ENCODE measurements at regions not wholly inside any gene's neighbourhood (a gene's known extent, or its start where the extent isn't known, plus 50 kb on each side); places are given as distances from the start of the nearest gene placed in this dataset.

DNA sequence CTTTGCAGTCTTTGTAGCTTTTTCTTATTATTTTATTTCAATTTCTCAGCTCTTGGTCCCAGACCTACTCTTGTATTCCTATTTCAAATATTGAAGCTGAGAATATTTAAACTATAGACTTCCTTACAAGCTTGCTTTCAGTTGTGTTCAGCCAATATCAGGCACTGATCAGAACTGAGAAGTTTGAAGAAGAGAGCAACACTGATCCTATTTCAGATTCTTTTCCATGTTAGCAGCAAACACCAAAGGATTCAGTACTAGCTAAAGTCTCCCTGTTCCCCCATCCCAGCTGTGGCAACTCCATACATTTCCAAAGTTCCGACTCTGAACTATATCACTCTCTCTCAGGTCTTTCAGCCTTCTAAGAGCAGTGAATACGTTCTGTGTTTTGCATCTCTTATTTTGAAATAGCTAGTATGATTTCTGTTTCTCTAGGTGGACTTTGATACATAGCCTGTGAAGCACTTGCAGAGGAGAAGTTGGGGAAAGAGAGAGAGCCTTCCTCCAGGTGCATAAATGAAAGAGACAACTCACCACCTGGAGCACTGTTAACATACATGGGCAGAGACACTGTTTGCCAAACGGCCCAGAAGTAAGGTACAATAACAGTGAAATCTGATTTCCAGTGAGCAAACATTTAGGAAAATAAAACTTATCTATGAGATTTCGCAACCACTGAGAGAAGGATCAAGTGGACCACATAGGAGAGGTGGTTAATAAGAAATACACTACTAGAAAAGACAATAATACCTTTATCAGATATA, 135.0 kb upstream of the ZNF804A start:
- Mint-ChIP-seq H3K4me1 (no peaks in the 10 kb centered on the region), H3K9me3 (no peaks in the 10 kb centered on the region), H3K27me3 (ENCODE audit: low read depth) (no peaks in the 10 kb centered on the region), H3K4me3 (no peak overlapping the region), H3K36me3 (ENCODE audit: low read depth) (no peaks in the 10 kb centered on the region), H3K27ac (ENCODE audit: unreplicated experiment) (no peak overlapping the region)
- no peak for DNase-seq (ENCODE audit: low read depth, low spot score)
- TF ChIP-seq, protein P1, sequence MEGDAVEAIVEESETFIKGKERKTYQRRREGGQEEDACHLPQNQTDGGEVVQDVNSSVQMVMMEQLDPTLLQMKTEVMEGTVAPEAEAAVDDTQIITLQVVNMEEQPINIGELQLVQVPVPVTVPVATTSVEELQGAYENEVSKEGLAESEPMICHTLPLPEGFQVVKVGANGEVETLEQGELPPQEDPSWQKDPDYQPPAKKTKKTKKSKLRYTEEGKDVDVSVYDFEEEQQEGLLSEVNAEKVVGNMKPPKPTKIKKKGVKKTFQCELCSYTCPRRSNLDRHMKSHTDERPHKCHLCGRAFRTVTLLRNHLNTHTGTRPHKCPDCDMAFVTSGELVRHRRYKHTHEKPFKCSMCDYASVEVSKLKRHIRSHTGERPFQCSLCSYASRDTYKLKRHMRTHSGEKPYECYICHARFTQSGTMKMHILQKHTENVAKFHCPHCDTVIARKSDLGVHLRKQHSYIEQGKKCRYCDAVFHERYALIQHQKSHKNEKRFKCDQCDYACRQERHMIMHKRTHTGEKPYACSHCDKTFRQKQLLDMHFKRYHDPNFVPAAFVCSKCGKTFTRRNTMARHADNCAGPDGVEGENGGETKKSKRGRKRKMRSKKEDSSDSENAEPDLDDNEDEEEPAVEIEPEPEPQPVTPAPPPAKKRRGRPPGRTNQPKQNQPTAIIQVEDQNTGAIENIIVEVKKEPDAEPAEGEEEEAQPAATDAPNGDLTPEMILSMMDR (conservative IDR thresholded peaks at IDR 0.05), result no peak

DNA sequence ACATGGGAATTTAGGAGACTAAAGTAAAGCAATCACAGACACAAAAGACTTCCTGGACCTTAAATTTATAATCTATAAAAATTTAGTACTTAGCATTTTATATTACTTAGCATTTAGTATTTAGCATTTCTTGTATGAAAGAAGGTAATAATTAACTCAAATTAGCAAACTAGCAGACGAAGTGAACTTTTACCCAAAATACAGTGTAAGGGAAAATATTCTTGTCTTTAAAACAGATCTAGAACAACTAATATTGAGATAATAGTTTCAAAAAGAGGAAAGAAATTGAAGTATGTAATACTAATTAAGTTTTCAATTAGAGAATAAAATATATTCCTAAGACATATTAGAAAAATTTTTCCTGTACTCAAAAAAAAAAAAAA, 134.5 kb upstream of the ZNF804A start:
- TF ChIP-seq, protein P1 (conservative IDR thresholded peaks at IDR 0.05), result no peak
- DNase-seq (ENCODE audit: low read depth, low spot score), result no peak
- Mint-ChIP-seq H3K9me3 (no peaks in the 10 kb centered on the region), H3K36me3 (ENCODE audit: low read depth) (no peaks in the 10 kb centered on the region), H3K27me3 (ENCODE audit: low read depth) (no peaks in the 10 kb centered on the region), H3K4me1 (no peaks in the 10 kb centered on the region), H3K27ac (ENCODE audit: unreplicated experiment) (no peak overlapping the region), H3K4me3 (no peak overlapping the region)

DNA sequence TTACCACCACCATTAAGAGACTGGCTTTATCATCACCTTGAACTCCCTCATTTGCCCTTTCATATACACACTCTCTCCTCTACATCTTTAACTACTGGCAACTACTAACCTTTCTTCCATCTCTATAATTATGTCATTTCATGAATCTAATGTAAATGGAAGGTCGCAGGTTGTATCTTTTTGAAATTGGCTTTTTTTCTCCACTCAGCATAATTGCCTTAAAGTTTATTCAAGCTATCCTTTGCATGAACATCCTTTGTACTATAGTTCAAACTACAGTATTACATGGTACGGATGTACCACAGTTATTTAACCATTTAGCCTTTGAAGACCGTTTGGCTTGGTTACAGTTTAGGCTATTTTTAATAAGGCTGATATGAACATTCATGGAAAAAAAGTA, 129.5 kb upstream of the ZNF804A start:
- no peaks in the 10 kb centered on the region for H3K9me3 Mint-ChIP-seq
- no peak for DNase-seq (ENCODE audit: low read depth, low spot score)
- H3K27me3 Mint-ChIP-seq (ENCODE audit: low read depth), result no peaks in the 10 kb centered on the region
- no peak overlapping the region for H3K27ac Mint-ChIP-seq (ENCODE audit: unreplicated experiment)
- TF ChIP-seq, protein P1 (conservative IDR thresholded peaks at IDR 0.05), result no peak
- no peaks in the 10 kb centered on the region for H3K36me3 Mint-ChIP-seq (ENCODE audit: low read depth)
- no peak overlapping the region for H3K4me3 Mint-ChIP-seq
- H3K4me1 Mint-ChIP-seq, result no peaks in the 10 kb centered on the region

DNA sequence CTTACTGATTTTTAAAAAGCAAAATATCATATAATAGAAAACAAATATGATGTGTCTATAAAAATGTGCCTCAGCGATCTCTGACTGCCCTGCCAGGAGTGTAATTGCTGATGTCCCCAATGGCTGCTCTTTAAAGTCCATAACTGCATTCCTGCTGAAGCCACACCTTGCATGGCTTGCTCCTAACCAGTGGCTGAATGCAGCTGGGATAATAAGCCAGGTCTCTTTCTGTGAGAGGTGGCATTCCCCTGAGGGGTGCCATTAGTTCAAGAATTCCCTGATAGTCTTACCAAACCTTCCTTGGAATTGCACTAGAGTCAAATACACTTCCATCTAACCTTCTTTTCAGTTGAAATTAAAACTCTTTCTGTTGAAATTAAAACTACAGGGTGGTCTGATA, 125.8 kb upstream of the ZNF804A start:
- DNase-seq (ENCODE audit: low read depth, low spot score), result no peak
- Mint-ChIP-seq H3K9me3 (no peaks in the 10 kb centered on the region), H3K27me3 (ENCODE audit: low read depth) (no peaks in the 10 kb centered on the region), H3K4me1 (no peaks in the 10 kb centered on the region), H3K36me3 (ENCODE audit: low read depth) (no peaks in the 10 kb centered on the region), H3K4me3 (no peak overlapping the region), H3K27ac (ENCODE audit: unreplicated experiment) (no peak overlapping the region)
- TF ChIP-seq, protein P1 (conservative IDR thresholded peaks at IDR 0.05), result no peak

DNA sequence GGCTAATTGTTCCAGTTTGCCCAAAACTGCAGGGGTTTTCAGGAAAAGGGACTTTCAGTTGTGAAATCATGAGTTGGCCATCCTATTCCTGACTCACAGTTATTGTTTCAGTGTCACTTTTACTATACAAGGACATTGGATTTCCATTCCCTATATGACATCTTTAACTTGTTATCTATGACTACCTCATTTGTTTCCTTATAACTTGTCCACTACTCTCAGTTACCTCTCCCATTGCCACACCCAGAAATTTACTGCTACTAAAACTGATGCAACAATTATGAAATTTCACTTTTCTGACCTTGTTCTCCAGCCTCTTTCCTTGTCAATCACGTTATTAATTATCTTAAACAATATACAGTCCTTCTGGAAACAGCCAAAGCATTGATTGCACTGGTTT, 116.5 kb upstream of the ZNF804A start:
- H3K4me1 Mint-ChIP-seq, result peaks cover 8% of the 10 kb centered on the region
- no peak for DNase-seq (ENCODE audit: low read depth, low spot score)
- no peak overlapping the region for H3K4me3 Mint-ChIP-seq
- TF ChIP-seq, protein P1 (conservative IDR thresholded peaks at IDR 0.05), result no peak
- H3K27ac Mint-ChIP-seq (ENCODE audit: unreplicated experiment), result no peak overlapping the region
- no peaks in the 10 kb centered on the region for H3K36me3 Mint-ChIP-seq (ENCODE audit: low read depth)
- no peaks in the 10 kb centered on the region for H3K27me3 Mint-ChIP-seq (ENCODE audit: low read depth)
- peaks cover 4% of the 10 kb centered on the region for H3K9me3 Mint-ChIP-seq

Measured in neural crest cell (in vitro differentiated cells).